ENCODE measurements at regions not wholly inside any gene's neighbourhood (a gene's known extent, or its start where the extent isn't known, plus 50 kb on each side); places are given as distances from the start of the nearest gene placed in this dataset.

DNA sequence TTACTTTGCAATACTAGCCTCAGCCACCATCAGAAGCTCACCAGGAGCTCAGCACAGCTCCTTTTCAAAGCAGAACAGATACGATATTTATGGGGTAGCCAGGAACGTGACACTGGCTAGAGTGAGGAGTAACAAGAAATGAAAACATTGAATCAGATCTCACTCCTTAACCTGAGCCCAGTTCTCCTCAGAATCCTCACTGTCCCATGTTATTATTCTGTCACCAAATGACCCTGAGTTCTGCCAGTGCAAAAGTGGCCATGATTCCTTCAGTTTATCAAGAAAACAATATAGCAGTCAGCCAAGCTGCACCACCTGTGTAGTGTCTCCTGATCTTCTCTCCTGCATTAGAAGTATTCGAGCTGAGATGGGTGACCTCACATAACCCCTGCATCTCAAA is 956.7 kb downstream of the TUSC7 start:
- TF ChIP-seq POLR2AphosphoS5 (IDR thresholded peaks at IDR 0.05; ENCODE audit: low read depth, low read length) (no peak), FOXP2 (optimal IDR thresholded peaks at IDR 0.05; ENCODE audit: borderline replicate concordance, extremely low read depth, extremely low read length, insufficient read depth) (no peak), TAF1 (IDR thresholded peaks at IDR 0.05; ENCODE audit: borderline replicate concordance, insufficient read depth, low read length) (no peak), SIN3A (IDR thresholded peaks at IDR 0.05; ENCODE audit: borderline replicate concordance, insufficient read depth, low read length) (no peak)
- TF ChIP-seq, protein P1, sequence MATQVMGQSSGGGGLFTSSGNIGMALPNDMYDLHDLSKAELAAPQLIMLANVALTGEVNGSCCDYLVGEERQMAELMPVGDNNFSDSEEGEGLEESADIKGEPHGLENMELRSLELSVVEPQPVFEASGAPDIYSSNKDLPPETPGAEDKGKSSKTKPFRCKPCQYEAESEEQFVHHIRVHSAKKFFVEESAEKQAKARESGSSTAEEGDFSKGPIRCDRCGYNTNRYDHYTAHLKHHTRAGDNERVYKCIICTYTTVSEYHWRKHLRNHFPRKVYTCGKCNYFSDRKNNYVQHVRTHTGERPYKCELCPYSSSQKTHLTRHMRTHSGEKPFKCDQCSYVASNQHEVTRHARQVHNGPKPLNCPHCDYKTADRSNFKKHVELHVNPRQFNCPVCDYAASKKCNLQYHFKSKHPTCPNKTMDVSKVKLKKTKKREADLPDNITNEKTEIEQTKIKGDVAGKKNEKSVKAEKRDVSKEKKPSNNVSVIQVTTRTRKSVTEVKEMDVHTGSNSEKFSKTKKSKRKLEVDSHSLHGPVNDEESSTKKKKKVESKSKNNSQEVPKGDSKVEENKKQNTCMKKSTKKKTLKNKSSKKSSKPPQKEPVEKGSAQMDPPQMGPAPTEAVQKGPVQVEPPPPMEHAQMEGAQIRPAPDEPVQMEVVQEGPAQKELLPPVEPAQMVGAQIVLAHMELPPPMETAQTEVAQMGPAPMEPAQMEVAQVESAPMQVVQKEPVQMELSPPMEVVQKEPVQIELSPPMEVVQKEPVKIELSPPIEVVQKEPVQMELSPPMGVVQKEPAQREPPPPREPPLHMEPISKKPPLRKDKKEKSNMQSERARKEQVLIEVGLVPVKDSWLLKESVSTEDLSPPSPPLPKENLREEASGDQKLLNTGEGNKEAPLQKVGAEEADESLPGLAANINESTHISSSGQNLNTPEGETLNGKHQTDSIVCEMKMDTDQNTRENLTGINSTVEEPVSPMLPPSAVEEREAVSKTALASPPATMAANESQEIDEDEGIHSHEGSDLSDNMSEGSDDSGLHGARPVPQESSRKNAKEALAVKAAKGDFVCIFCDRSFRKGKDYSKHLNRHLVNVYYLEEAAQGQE (IDR thresholded peaks at IDR 0.05; ENCODE audit: insufficient read depth in 1 of 2, low read depth in 2 of 2, low read length in 2 of 2), result no peak

DNA sequence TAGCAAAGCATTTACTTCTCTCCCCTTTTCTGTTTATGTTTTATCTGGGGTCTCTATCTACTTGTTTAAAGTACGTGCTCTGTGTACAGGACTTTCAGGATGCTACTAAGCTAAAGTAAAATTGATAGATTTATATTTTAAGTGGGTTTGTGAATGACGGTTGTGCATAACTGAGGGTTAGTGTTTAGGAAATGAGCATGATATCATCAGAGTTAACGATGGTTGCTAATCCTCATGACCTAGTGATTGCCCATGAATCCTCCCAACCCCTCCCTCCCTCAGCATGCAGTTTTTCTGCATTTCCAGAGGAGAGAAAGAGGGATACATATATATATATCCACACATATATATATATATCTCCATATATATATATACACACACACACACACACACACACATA is 957.2 kb downstream of the TUSC7 start:
- TF ChIP-seq FOXP2 (optimal IDR thresholded peaks at IDR 0.05; ENCODE audit: borderline replicate concordance, extremely low read depth, extremely low read length, insufficient read depth) (no peak), POLR2AphosphoS5 (IDR thresholded peaks at IDR 0.05; ENCODE audit: low read depth, low read length) (no peak), SIN3A (IDR thresholded peaks at IDR 0.05; ENCODE audit: borderline replicate concordance, insufficient read depth, low read length) (no peak), TAF1 (IDR thresholded peaks at IDR 0.05; ENCODE audit: borderline replicate concordance, insufficient read depth, low read length) (no peak)
- TF ChIP-seq, protein P1 (IDR thresholded peaks at IDR 0.05; ENCODE audit: insufficient read depth in 1 of 2, low read depth in 2 of 2, low read length in 2 of 2), result no peak

DNA sequence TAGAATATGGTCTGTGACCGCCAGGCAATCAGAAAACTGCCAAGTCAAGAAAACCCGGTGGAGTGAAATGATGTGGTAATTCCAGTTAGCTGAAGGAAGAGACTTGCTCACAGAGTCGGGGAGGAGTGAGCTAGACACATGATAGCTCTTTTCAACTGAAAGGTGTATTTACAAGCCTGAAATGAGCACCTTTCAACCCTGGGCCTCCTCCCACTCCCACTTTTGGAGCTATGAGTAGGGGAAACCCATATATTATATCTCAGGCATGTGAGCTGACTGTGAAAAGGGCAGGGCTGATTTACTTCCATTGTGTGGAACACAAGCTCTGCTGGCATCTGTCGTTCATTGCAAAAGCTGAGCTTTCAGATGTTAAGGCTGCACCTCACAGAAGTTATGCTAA is 960.2 kb downstream of the TUSC7 start:
- no peak for TF ChIP-seq POLR2AphosphoS5 (IDR thresholded peaks at IDR 0.05; ENCODE audit: low read depth, low read length)
- TF ChIP-seq, protein P1 (IDR thresholded peaks at IDR 0.05; ENCODE audit: insufficient read depth in 1 of 2, low read depth in 2 of 2, low read length in 2 of 2), result no peak
- no peak for TF ChIP-seq FOXP2 (optimal IDR thresholded peaks at IDR 0.05; ENCODE audit: borderline replicate concordance, extremely low read depth, extremely low read length, insufficient read depth)
- no peak for TF ChIP-seq SIN3A (IDR thresholded peaks at IDR 0.05; ENCODE audit: borderline replicate concordance, insufficient read depth, low read length)
- TF ChIP-seq TAF1 (IDR thresholded peaks at IDR 0.05; ENCODE audit: borderline replicate concordance, insufficient read depth, low read length), result no peak

DNA sequence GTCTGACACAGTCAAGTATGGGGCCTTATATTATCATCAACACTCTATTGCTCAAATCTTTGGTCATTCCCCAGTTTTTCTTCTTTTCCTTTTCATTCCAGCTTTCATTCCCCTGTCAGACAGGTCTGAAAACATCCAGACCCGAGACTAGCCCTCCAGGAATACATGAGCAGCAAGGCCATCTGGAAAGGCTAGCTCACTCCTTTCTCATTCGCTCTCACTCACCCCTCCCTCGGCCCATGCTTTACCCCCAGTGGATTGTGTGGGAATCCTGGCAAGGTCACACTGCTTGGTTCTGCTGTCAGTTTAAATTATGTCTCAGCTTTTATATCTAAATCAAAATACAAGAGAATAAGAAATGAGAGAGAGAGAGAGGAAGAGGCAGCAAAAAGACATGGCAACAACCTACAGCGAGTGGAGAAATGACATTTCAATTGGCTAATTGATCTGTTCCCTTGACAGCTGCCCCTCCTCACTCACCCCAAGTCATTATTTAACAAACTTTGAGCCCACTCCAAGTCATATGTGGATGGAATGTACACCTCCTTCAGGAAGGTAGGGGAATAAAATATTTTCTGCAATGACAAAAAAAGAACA is 962.2 kb downstream of the TUSC7 start:
- TF ChIP-seq POLR2AphosphoS5 (IDR thresholded peaks at IDR 0.05; ENCODE audit: low read depth, low read length) (no peak), TAF1 (IDR thresholded peaks at IDR 0.05; ENCODE audit: borderline replicate concordance, insufficient read depth, low read length) (no peak), SIN3A (IDR thresholded peaks at IDR 0.05; ENCODE audit: borderline replicate concordance, insufficient read depth, low read length) (no peak), FOXP2 (optimal IDR thresholded peaks at IDR 0.05; ENCODE audit: borderline replicate concordance, extremely low read depth, extremely low read length, insufficient read depth) (no peak)
- TF ChIP-seq, protein P1 (IDR thresholded peaks at IDR 0.05; ENCODE audit: insufficient read depth in 1 of 2, low read depth in 2 of 2, low read length in 2 of 2), result no peak

All from PFSK-1 (cell line).